ENCODE measurements at regions not wholly inside any gene's neighbourhood (a gene's known extent, or its start where the extent isn't known, plus 50 kb on each side); places are given as distances from the start of the nearest gene placed in this dataset.

DNA sequence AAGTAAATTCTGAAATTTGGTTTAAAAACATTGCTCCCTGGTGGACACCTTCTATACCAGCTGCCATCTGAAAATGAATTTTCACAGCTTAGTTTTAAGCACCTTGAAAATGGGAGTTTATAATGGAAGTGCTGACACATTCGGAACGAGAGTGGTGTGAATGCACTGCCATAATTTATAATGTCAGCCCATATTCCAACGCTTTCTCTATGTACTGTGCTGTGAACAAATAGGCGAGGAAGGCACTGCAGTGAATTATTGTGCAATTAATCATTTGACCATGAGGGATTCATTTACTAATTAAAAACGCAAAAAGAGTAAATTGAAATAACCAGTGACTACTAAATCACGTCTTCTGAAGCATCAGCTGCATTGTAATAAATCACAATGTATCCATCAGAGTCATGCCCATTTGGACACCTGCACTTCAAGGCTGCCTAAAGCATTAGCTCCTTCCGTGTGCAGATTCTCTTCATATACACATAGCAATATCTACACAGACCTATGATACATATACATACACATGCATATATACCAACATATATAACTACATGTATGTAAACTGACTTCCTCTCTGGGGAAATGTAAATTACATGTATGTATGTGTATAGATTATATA, 699.8 kb downstream of the GALR1 start:
- H3K4me3 ChIP-seq (ENCODE audit: low read depth, low read length) = no peak overlapping the region
- TF ChIP-seq, protein P1, sequence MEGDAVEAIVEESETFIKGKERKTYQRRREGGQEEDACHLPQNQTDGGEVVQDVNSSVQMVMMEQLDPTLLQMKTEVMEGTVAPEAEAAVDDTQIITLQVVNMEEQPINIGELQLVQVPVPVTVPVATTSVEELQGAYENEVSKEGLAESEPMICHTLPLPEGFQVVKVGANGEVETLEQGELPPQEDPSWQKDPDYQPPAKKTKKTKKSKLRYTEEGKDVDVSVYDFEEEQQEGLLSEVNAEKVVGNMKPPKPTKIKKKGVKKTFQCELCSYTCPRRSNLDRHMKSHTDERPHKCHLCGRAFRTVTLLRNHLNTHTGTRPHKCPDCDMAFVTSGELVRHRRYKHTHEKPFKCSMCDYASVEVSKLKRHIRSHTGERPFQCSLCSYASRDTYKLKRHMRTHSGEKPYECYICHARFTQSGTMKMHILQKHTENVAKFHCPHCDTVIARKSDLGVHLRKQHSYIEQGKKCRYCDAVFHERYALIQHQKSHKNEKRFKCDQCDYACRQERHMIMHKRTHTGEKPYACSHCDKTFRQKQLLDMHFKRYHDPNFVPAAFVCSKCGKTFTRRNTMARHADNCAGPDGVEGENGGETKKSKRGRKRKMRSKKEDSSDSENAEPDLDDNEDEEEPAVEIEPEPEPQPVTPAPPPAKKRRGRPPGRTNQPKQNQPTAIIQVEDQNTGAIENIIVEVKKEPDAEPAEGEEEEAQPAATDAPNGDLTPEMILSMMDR (IDR thresholded peaks at IDR 0.05; ENCODE audit: low read depth, low read length) = no peak

DNA sequence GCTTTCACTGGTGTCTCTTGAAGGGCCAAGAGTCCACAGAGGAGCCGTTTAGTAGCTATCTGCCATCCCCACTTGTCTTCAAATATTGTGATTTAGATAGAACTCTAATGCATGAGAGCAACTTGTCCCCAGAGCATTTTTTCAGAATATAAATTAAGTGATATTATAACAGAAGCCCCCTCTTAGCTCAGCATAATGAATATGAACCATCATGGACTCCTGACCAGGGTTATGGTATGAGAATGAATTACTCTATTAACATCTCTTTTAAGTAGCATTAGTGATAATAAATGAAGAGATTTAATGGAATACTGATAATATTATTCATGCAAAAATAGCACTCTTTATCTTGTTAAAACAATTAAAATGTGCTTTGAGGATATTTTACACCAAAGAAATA, 709.6 kb downstream of the GALR1 start:
- TF ChIP-seq, protein P1 (IDR thresholded peaks at IDR 0.05; ENCODE audit: low read depth, low read length) = no peak
- no peak overlapping the region for H3K4me3 ChIP-seq (ENCODE audit: low read depth, low read length)

- H3K4me3 ChIP-seq (ENCODE audit: low read depth, low read length) = no peak overlapping the region
- TF ChIP-seq, protein P1 (IDR thresholded peaks at IDR 0.05; ENCODE audit: low read depth, low read length) = no peak
These were observed 711.3 kb downstream of the GALR1 start for GRCh38 chr18:77960791-77961410.

DNA sequence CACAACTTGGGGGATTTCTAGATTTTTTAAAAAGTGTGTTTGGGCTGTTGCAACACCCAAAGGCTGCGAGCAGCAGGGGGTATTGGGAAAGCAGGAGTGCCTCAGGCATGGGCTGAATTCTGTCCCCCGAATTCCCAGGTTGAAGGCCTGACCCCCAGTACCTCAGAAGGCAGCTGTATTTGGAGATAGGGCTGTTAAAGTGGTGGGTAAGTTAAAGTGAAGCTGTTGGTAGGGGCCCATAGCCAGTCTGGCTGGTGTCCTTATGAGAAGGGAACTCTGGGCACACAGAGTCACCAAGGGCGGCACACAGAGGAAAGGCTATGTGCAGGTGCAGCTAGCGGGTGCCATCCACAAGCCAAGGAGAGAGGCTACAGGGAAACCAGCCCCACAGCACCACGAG, 717.4 kb downstream of the GALR1 start:
- TF ChIP-seq, protein P1 (IDR thresholded peaks at IDR 0.05; ENCODE audit: low read depth, low read length) = no peak
- H3K4me3 ChIP-seq (ENCODE audit: low read depth, low read length) = no peak overlapping the region

- H3K4me3 ChIP-seq (ENCODE audit: low read depth, low read length) = no peak overlapping the region
- TF ChIP-seq, protein P1 (IDR thresholded peaks at IDR 0.05; ENCODE audit: low read depth, low read length) = no peak
These were observed 718.1 kb downstream of the GALR1 start for GRCh38 chr18:77967791-77968190.

- TF ChIP-seq, protein P1 (IDR thresholded peaks at IDR 0.05; ENCODE audit: low read depth, low read length) = no peak
- no peak overlapping the region for H3K4me3 ChIP-seq (ENCODE audit: low read depth, low read length)
These were observed 720.3 kb downstream of the GALR1 start for GRCh38 chr18:77969972-77970371.

DNA sequence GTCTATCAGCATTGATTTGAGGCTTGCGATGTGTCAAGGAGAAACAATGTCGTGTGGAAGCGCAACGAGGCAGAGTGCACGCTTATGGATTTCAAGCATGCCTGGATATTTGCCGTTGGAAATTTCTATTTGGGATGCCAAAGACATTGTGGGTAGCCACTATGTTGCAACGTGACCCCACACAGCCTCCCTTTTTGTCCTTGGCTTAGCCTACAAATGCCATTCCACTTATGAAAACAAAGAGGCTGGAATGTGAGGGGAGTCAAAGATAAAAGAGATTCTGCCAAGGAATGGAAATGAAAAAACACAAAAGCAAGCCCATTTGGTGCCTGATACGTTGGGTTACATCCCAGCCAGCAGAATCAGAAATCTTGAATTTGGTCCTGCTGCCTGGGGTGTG, 721.2 kb downstream of the GALR1 start:
- TF ChIP-seq, protein P1 (IDR thresholded peaks at IDR 0.05; ENCODE audit: low read depth, low read length) = no peak
- H3K4me3 ChIP-seq (ENCODE audit: low read depth, low read length) = no peak overlapping the region
